ENCODE measurements at regions not wholly inside any gene's neighbourhood (a gene's known extent, or its start where the extent isn't known, plus 50 kb on each side); places are given as distances from the start of the nearest gene placed in this dataset.
"Not testable (repeated sequence)": the region's sequence is repeated elsewhere in the genome, so short reads cannot be mapped to it uniquely, and the experiment has no call there.

DNA sequence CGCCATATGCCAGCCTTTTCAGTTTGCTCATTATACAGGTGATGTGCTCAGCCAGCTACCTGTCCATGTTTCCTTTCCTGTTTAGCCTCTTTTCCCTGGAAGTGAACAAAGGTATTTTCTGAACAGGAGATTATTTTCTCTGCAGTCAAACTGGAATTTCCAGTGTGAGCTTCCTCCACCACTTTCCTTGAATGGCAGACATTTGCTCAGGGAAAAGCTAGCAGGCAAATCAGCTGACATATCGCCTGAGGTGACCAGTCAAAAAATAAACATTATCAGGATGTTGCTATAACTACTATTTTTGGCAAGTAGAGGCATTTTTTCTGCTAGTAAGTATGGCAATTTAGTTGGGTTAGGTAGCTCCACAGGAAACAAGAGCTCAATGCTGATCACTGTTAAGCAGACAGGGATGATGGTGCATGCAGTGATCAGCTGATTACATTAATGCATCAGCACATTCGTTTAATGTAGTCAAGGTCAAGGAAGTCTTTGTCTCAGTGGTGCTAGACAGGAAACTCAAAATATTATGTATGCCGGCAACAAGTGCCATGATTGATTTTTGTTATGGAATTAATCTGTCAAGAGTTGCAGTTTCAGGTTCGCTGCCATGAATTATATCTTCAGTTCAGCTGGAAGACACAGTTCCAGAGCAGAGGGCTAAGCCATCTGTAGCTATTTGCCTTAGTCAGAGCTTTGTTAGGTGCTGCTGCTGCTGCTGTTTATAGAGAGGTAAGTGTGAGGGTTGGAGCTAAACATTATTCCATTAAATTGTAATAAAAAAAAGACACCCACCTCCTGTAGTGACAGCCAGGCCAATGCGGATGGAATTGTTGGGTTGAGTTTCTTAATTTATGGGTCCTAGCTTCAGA is 179.7 kb upstream of the ST6GALNAC5 start:
- Histone ChIP-seq H3K36me3 (ENCODE audit: control insufficient read depth, insufficient read depth, low read length) (no peaks in the 10 kb centered on the region), H2AFZ (no peak overlapping the region), H3K9me3 (ENCODE audit: control insufficient read depth, low read length) (no peaks in the 10 kb centered on the region), H3K4me2 (ENCODE audit: low read length) (no peak overlapping the region), H3K27me3 (ENCODE audit: control insufficient read depth, insufficient read depth, low read length) (no peaks in the 10 kb centered on the region), H3K79me2 (no peaks in the 10 kb centered on the region), H3K4me3 (ENCODE audit: low read depth, low read length) (no peak overlapping the region), H3K9ac (no peak overlapping the region), H3K4me1 (no peaks in the 10 kb centered on the region), H3K27ac (no peak overlapping the region)
- no peak for TF ChIP-seq CTCF (IDR thresholded peaks at IDR 0.05)

DNA sequence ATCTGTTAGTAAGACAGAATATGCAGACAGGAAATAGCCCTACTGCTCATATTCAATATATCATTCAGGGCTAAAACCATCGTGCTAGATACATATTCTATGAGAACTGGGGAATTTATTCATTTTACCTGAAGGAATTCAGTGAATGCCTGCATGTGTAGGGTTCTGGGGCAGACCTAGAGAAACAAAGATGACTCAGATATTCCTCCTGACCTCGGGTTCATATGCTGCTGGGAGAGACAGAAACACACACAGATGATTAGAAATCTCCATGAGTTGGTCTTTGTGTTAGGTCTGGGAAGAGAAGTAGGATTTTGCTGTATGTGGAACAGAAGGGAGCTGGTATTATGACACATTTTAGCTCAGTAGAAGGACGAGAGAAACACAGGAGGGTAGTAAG is 176.5 kb upstream of the ST6GALNAC5 start:
- Histone ChIP-seq H3K4me3 (ENCODE audit: low read depth, low read length) (no peak overlapping the region), H3K9ac (no peak overlapping the region), H3K9me3 (ENCODE audit: control insufficient read depth, low read length) (no peaks in the 10 kb centered on the region), H3K4me1 (no peaks in the 10 kb centered on the region), H3K4me2 (ENCODE audit: low read length) (no peak overlapping the region), H3K36me3 (ENCODE audit: control insufficient read depth, insufficient read depth, low read length) (no peaks in the 10 kb centered on the region), H3K79me2 (no peaks in the 10 kb centered on the region), H2AFZ (no peak overlapping the region), H3K27me3 (ENCODE audit: control insufficient read depth, insufficient read depth, low read length) (no peaks in the 10 kb centered on the region), H3K27ac (no peak overlapping the region)
- TF ChIP-seq CTCF (IDR thresholded peaks at IDR 0.05), result no peak

DNA sequence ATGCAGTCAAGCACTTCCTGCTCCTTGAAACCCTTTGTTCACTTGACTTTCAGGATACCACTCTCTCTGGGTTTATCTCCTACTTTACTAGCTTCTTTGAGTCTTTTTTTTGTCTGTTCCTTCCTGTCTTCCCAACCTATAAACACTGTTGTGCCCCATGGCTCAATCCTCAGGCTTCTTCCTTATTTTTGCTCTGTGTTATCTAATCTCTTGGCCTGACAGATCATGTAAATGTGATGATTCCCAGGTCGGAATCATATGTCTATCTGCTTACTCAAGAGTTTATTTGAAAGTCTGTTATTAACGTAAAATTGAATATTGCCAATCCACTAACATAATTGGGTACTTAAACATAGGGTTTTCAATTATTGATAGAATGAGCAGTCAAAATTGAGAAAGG is 171.7 kb upstream of the ST6GALNAC5 start:
- H3K36me3 ChIP-seq (ENCODE audit: control insufficient read depth, insufficient read depth, low read length), result no peaks in the 10 kb centered on the region

GRCh38 chr1:76697361-76697760 is 169.9 kb upstream of the ST6GALNAC5 start:
- no peaks in the 10 kb centered on the region for H3K9me3 ChIP-seq (ENCODE audit: control insufficient read depth, low read length)
- H2AFZ ChIP-seq, result no peak overlapping the region
- no peak overlapping the region for H3K4me3 ChIP-seq (ENCODE audit: low read depth, low read length)
- no peak overlapping the region for H3K4me2 ChIP-seq (ENCODE audit: low read length)
- no peaks in the 10 kb centered on the region for H3K27me3 ChIP-seq (ENCODE audit: control insufficient read depth, insufficient read depth, low read length)
- H3K79me2 ChIP-seq, result no peaks in the 10 kb centered on the region
- no peaks in the 10 kb centered on the region for H3K36me3 ChIP-seq (ENCODE audit: control insufficient read depth, insufficient read depth, low read length)
- no peak for TF ChIP-seq CTCF (IDR thresholded peaks at IDR 0.05)
- no peak overlapping the region for H3K27ac ChIP-seq
- no peak overlapping the region for H3K9ac ChIP-seq
- no peaks in the 10 kb centered on the region for H3K4me1 ChIP-seq

More for the DNA sequence above, 171.7 kb upstream of the ST6GALNAC5 start:
- Histone ChIP-seq H3K79me2 (no peaks in the 10 kb centered on the region), H3K27ac (no peak overlapping the region), H3K27me3 (ENCODE audit: control insufficient read depth, insufficient read depth, low read length) (no peaks in the 10 kb centered on the region), H3K4me3 (ENCODE audit: low read depth, low read length) (no peak overlapping the region), H3K9me3 (ENCODE audit: control insufficient read depth, low read length) (no peaks in the 10 kb centered on the region), H3K4me1 (no peaks in the 10 kb centered on the region), H3K4me2 (ENCODE audit: low read length) (no peak overlapping the region), H2AFZ (no peak overlapping the region), H3K9ac (no peak overlapping the region)
- TF ChIP-seq CTCF (IDR thresholded peaks at IDR 0.05), result no peak

GRCh38 chr1:76699646-76700045 is 167.6 kb upstream of the ST6GALNAC5 start:
- not testable (repeated sequence) for H3K27ac ChIP-seq; H3K27me3 ChIP-seq (ENCODE audit: control insufficient read depth, insufficient read depth, low read length); H3K4me3 ChIP-seq (ENCODE audit: low read depth, low read length); H3K4me1 ChIP-seq; H3K4me2 ChIP-seq (ENCODE audit: low read length); H3K9ac ChIP-seq; H2AFZ ChIP-seq; H3K79me2 ChIP-seq; H3K36me3 ChIP-seq (ENCODE audit: control insufficient read depth, insufficient read depth, low read length); H3K9me3 ChIP-seq (ENCODE audit: control insufficient read depth, low read length)

DNA sequence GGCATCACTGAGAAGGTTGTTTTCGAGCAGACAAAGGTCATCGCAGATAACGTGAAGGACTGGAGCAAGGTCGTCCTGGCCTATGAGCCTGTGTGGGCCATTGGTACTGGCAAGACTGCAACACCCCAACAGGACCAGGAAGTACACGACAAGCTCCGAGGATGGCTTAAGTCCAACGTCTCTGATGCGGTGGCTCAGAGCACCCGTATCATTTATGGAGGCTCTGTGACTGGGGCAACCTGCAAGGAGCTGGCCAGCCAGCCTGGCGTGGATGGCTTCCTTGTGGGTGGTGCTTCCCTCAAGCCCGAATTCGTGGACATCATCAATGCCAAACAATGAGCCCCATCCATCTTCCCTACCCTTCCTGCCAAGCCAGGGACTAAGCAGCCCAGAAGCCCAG is 167.1 kb upstream of the ST6GALNAC5 start:
- H2AFZ ChIP-seq; H3K4me1 ChIP-seq; H3K4me2 ChIP-seq (ENCODE audit: low read length); H3K27ac ChIP-seq; H3K79me2 ChIP-seq; H3K27me3 ChIP-seq (ENCODE audit: control insufficient read depth, insufficient read depth, low read length); H3K4me3 ChIP-seq (ENCODE audit: low read depth, low read length); H3K9ac ChIP-seq; H3K36me3 ChIP-seq (ENCODE audit: control insufficient read depth, insufficient read depth, low read length); H3K9me3 ChIP-seq (ENCODE audit: control insufficient read depth, low read length): not testable (repeated sequence)

Data from parathyroid adenoma (tissue), 2 donors.